ENCODE measurements at regions not wholly inside any gene's neighbourhood (a gene's known extent, or its start where the extent isn't known, plus 50 kb on each side); places are given as distances from the start of the nearest gene placed in this dataset.

DNA sequence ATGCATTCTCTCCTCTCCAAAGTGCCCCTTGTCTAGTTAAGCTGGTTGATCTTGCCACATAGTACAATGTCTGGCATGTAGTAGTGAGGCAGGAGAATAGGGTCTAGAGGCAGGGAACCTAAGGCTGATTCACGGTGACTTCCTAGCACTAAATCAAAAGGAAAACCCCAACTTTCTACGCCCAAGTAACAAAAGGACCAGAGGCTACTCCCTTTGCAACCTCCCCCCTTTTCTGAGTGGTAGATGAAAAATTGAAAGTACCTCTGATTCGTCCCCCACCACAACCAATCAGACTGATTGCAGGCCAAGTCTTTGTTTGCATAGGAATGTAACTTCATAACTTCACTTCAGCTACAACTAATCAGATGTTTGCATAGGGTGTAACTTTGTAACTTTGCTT is 278.8 kb downstream of the PSAT1 start:
- Mint-ChIP-seq H3K4me3 (ENCODE audit: low read depth) (no peak overlapping the region), H3K27ac (no peak overlapping the region), H3K36me3 (ENCODE audit: low read depth) (no peaks in the 10 kb centered on the region), H3K9me3 (no peaks in the 10 kb centered on the region), H3K4me1 (ENCODE audit: low read depth) (no peaks in the 10 kb centered on the region), H3K27me3 (ENCODE audit: low read depth) (no peaks in the 10 kb centered on the region)
- intact Hi-C loops (cut with micrococcal nuclease): no loop called here
- no peak for DNase-seq (ENCODE audit: low spot score)

DNA sequence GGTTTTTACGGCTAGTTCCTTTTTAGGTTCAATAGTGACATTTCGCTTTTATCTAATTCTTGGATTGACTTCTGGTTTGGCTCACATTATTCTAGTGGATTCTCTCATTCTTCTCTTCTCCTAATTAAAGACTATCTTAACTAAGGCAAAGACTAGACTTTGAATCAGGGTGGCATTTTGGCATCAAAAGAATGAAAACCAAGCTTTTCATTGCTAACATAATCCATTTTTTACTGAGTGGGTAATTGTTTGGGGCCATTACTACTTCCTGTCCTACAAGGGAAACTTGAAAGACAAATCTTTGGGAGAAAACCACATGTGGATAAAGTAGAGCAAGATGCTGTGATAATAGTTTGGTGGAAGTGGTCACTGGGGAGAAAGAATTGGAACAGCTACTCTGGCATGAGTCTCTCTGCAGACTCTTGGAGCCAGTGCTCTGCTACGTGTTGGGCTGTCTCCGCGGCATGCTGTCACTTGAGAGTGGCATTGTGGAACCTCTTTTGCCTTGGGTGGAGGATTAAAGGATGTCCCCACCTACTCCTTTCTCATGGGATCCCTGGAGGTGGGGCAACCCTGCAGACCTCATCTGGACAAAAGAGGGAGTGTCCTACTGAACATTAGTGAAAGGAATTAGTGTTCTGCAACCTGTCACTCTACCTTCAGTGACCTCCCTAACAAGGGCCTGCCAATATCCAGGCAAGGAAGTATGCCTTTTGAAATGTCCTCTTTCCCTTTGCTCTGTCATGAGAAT is 280.4 kb downstream of the PSAT1 start:
- no peak overlapping the region for H3K27ac Mint-ChIP-seq
- no peaks in the 10 kb centered on the region for H3K27me3 Mint-ChIP-seq (ENCODE audit: low read depth)
- no peaks in the 10 kb centered on the region for H3K9me3 Mint-ChIP-seq
- H3K4me3 Mint-ChIP-seq (ENCODE audit: low read depth): no peak overlapping the region
- intact Hi-C loops (cut with micrococcal nuclease): no loop called here
- DNase-seq (ENCODE audit: low spot score): no peak
- no peaks in the 10 kb centered on the region for H3K4me1 Mint-ChIP-seq (ENCODE audit: low read depth)
- no peaks in the 10 kb centered on the region for H3K36me3 Mint-ChIP-seq (ENCODE audit: low read depth)

DNA sequence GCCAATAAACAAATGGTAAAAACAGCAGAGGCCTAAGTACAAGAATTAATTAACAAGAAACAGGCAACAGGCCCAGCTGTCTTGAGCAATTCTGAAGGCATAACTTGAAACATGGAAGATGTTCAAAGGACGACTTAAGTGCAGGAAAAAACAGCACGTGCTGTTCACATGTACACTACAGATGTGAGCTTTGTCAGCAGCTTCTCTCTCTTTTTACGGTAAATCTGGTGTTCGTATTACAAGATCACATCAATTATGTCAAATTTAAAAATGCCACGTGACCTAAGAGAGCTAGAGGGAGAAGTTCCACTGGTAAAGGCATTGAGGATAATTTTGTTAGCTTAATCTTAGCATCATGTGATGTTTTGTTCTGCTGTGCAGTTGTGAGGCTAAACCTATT is 281.1 kb downstream of the PSAT1 start:
- no peak for DNase-seq (ENCODE audit: low spot score)
- H3K27me3 Mint-ChIP-seq (ENCODE audit: low read depth): no peaks in the 10 kb centered on the region
- no peak overlapping the region for H3K27ac Mint-ChIP-seq
- H3K9me3 Mint-ChIP-seq: no peaks in the 10 kb centered on the region
- no peaks in the 10 kb centered on the region for H3K4me1 Mint-ChIP-seq (ENCODE audit: low read depth)
- H3K36me3 Mint-ChIP-seq (ENCODE audit: low read depth): no peaks in the 10 kb centered on the region
- intact Hi-C loops (cut with micrococcal nuclease): no loop called here
- H3K4me3 Mint-ChIP-seq (ENCODE audit: low read depth): no peak overlapping the region

DNA sequence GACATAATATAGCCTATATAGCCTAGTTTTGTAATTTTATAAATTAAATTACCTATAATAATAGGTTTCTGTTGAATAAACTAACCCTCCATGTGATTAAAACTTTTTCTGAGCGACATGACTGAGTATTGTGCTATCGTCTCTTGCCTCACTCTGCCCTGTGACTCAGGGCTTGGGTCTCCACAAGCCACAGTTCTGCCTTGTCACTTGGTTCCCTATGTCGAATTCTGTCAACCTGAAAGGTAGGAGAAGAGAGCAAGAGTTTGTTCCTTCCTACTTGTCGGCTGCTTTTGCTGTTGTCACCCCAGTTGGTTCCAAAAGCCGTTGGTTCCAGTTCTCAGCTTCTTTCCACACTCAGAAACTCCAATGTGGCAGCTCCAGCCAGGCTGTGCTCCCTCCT is 285.9 kb downstream of the PSAT1 start:
- Mint-ChIP-seq H3K36me3 (ENCODE audit: low read depth) (no peaks in the 10 kb centered on the region), H3K4me3 (ENCODE audit: low read depth) (no peak overlapping the region), H3K4me1 (ENCODE audit: low read depth) (no peaks in the 10 kb centered on the region), H3K27ac (no peak overlapping the region), H3K27me3 (ENCODE audit: low read depth) (peaks cover 4% of the 10 kb centered on the region), H3K9me3 (no peaks in the 10 kb centered on the region)
- DNase-seq (ENCODE audit: low spot score): no peak
- intact Hi-C loops (cut with micrococcal nuclease): no loop called here

DNA sequence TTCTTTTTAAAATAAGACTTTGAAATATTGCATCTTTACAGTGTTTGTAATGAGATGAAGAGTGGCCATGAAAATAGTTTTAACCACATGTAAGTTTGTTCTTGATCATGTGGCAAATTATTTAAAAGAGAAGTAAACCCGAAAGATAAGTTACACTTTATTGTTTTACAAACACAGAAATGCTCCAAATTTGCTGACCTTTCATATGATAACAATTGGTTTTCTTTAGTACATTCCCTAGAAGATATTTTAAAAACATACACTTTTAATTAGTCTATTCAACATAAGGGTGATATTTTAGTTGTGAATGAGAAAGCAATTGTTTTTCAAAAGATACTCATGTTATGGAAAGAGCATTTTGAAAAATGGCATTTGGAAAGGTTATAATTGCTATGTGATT is 287.7 kb downstream of the PSAT1 start:
- Mint-ChIP-seq H3K27ac (no peak overlapping the region), H3K4me1 (ENCODE audit: low read depth) (no peaks in the 10 kb centered on the region)
- intact Hi-C loops (cut with micrococcal nuclease): no loop called here

DNA sequence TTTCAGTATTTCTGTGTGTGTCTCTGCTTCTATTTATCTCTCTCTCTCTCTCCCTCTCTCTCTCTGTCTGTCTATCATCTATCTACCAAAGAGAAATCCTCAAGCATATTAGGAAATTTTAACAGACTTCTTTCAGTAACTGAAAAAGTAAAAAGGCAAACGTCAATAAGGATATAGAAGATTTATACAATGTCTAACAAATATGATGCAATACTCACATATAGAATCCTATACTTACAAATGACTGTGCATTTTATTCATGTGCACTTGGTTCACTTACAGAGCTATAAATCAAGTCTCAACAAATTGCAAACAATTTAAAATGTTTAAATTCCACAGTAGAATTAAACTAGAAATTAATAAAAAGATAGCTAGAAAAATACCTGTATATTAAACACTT is 289.0 kb downstream of the PSAT1 start:
- Mint-ChIP-seq H3K9me3 (no peaks in the 10 kb centered on the region), H3K36me3 (ENCODE audit: low read depth) (no peaks in the 10 kb centered on the region), H3K27ac (no peak overlapping the region), H3K4me3 (ENCODE audit: low read depth) (no peak overlapping the region), H3K27me3 (ENCODE audit: low read depth) (peaks cover 4% of the 10 kb centered on the region), H3K4me1 (ENCODE audit: low read depth) (no peaks in the 10 kb centered on the region)
- intact Hi-C loops (cut with micrococcal nuclease): no loop called here
- no peak for DNase-seq (ENCODE audit: low spot score)

More for the DNA sequence above, 287.7 kb downstream of the PSAT1 start:
- DNase-seq (ENCODE audit: low spot score): no peak
- Mint-ChIP-seq H3K9me3 (no peaks in the 10 kb centered on the region), H3K4me3 (ENCODE audit: low read depth) (no peak overlapping the region), H3K27me3 (ENCODE audit: low read depth) (peaks cover 4% of the 10 kb centered on the region), H3K36me3 (ENCODE audit: low read depth) (no peaks in the 10 kb centered on the region)

DNA sequence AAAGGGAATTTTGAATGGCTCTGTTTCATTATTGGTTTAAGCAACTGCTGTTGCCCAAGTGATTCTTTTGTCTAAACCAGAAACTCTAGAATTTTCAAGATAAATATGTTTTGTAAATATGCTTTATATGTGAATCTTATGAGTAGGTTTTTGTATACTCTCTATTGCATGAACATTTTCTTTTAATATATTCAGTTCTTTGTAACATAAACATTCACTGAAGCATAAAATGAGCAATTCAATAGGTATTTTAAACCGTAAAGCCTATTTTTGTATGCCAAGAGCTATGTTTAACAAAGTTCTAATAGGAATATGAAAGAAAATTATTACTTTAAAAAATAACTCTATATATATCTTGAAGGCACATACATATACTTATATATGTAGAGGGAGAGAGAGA is 293.1 kb downstream of the PSAT1 start:
- H3K36me3 Mint-ChIP-seq (ENCODE audit: low read depth): no peaks in the 10 kb centered on the region
- no peaks in the 10 kb centered on the region for H3K4me1 Mint-ChIP-seq (ENCODE audit: low read depth)
- intact Hi-C loops (cut with micrococcal nuclease): no loop called here
- no peak overlapping the region for H3K4me3 Mint-ChIP-seq (ENCODE audit: low read depth)
- H3K27me3 Mint-ChIP-seq (ENCODE audit: low read depth): peaks cover 1% of the 10 kb centered on the region
- no peaks in the 10 kb centered on the region for H3K9me3 Mint-ChIP-seq
- no peak for DNase-seq (ENCODE audit: low spot score)
- no peak overlapping the region for H3K27ac Mint-ChIP-seq

DNA sequence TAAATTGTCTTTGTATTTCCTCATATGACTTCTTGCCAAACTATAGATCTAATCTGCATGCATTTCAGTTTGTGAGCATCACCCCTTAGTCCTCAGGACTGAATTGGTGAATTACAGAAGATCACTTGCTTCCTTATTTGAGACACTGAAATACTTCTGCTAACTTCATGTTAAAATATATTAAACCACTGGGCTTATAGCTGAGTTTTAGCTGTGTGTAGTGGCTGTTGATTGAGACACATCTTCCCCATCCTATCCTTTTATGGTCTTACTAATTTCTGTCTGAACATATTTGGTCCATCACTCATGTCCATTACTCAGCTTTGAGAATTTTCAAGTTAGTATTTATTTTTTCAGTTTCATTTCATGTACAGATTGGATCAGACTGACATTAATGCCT is 295.9 kb downstream of the PSAT1 start:
- Mint-ChIP-seq H3K4me3 (ENCODE audit: low read depth) (no peak overlapping the region), H3K36me3 (ENCODE audit: low read depth) (no peaks in the 10 kb centered on the region), H3K27me3 (ENCODE audit: low read depth) (peaks cover 1% of the 10 kb centered on the region), H3K9me3 (no peaks in the 10 kb centered on the region), H3K27ac (no peak overlapping the region), H3K4me1 (ENCODE audit: low read depth) (no peaks in the 10 kb centered on the region)
- DNase-seq (ENCODE audit: low spot score): no peak
- intact Hi-C loops (cut with micrococcal nuclease): no loop called here

DNA sequence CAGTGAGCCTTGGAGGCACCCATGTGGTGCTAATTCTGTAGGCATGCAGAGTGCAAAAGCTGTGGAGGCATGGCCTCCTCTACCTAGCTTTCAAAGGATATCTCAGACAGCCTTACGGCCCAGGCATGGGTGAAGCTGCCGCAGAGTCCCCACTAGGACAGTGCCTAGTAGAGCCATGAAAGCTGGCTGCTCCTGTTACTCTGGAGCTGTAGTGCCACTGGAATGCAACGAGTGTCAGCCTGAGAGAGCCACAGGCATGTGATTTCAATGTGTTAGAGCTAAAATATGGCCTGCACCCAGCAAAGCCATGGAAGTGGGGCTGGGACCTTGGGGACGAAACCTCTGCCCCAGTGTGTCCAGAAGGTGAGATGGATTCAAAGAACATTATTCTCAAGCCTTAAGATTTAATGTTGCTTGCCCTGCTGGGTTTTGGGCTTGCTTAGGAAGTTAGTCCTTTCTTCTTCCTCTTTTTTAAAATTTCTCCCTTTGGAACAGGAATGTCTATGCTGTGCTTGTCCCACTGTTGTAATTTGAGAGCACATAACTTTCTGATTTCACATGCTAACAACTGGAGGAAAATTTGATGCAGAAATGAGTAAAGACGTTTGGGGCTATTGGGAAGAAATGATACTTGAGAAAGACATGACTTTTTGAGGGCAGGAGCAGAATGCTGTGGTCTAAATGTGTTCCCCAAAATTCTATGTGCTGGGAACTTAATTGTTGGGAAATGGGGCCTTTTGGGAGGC is 298.4 kb downstream of the PSAT1 start:
- Mint-ChIP-seq H3K36me3 (ENCODE audit: low read depth) (no peaks in the 10 kb centered on the region), H3K4me3 (ENCODE audit: low read depth) (no peak overlapping the region), H3K4me1 (ENCODE audit: low read depth) (no peaks in the 10 kb centered on the region), H3K27ac (no peak overlapping the region), H3K9me3 (no peaks in the 10 kb centered on the region), H3K27me3 (ENCODE audit: low read depth) (peaks cover 1% of the 10 kb centered on the region)
- DNase-seq (ENCODE audit: low spot score): no peak
- intact Hi-C loops (cut with micrococcal nuclease): no loop called here

DNA sequence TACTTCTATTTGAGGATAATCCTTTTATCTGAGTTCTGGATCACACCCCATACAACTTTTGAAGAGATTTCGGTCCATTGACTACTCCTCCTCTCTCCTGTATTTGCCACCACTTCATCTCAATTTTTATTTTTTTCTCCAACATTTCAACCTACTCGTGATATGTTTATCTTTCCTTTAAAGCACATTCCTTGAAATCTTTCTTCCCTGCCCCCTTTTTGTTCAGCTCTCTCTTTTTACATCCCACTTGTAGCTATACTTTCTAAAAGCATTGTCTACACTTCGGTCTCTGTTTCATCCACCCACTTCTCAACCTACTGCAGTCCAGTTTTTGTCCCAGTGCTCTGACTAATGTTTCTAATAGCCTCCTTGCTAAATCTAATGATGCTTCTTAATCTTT is 299.4 kb downstream of the PSAT1 start:
- no peak for DNase-seq (ENCODE audit: low spot score)
- H3K4me3 Mint-ChIP-seq (ENCODE audit: low read depth): no peak overlapping the region
- H3K4me1 Mint-ChIP-seq (ENCODE audit: low read depth): no peaks in the 10 kb centered on the region
- no peaks in the 10 kb centered on the region for H3K9me3 Mint-ChIP-seq
- no peak overlapping the region for H3K27ac Mint-ChIP-seq
- no peaks in the 10 kb centered on the region for H3K36me3 Mint-ChIP-seq (ENCODE audit: low read depth)
- intact Hi-C loops (cut with micrococcal nuclease): no loop called here
- peaks cover 1% of the 10 kb centered on the region for H3K27me3 Mint-ChIP-seq (ENCODE audit: low read depth)

DNA sequence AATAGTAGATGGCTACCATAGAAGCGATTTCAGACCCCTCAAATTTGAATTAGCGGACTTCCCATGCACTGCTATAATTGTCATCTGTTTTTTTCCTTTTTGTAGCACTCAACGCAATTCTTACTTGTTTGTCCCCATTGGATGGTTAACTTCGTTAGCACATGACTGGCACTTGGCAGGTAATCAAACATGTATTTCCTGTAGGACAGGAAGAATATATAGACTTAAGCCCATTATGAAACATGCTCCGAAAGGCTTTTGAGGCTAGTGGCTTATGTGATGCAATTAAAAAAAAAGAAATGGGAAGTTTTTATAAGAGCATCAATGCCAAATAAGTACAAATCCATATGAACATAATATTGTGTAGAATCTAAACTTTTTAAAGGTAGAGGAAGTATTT is 301.2 kb downstream of the PSAT1 start:
- Mint-ChIP-seq H3K27me3 (ENCODE audit: low read depth) (peaks cover 1% of the 10 kb centered on the region), H3K9me3 (no peaks in the 10 kb centered on the region), H3K27ac (no peak overlapping the region), H3K36me3 (ENCODE audit: low read depth) (no peaks in the 10 kb centered on the region), H3K4me1 (ENCODE audit: low read depth) (no peaks in the 10 kb centered on the region), H3K4me3 (ENCODE audit: low read depth) (no peak overlapping the region)
- no peak for DNase-seq (ENCODE audit: low spot score)
- intact Hi-C loops (cut with micrococcal nuclease): no loop called here

DNA sequence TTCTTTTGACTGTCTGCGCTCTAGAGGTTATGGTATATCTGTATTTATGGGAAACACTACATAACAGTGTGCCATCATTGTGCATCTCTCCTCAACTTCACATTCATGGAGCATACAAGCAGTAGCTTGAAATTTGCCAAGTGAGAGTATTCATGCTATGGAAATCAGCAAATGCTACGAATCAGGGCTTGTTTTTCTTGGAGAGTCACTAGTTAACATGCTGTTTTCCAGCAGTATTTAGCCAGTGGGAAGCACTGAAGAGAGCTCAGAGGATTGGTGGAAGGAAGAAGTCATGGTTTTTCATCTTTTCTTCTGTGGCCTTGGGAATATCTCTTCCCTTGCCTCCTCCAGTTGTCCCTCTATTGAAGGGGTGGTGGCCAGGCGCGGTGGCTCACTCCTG is 303.0 kb downstream of the PSAT1 start:
- Mint-ChIP-seq H3K27ac (no peak overlapping the region), H3K36me3 (ENCODE audit: low read depth) (no peaks in the 10 kb centered on the region), H3K27me3 (ENCODE audit: low read depth) (no peaks in the 10 kb centered on the region), H3K4me3 (ENCODE audit: low read depth) (no peak overlapping the region), H3K9me3 (no peaks in the 10 kb centered on the region), H3K4me1 (ENCODE audit: low read depth) (no peaks in the 10 kb centered on the region)
- no peak for DNase-seq (ENCODE audit: low spot score)
- intact Hi-C loops (cut with micrococcal nuclease): no loop called here

DNA sequence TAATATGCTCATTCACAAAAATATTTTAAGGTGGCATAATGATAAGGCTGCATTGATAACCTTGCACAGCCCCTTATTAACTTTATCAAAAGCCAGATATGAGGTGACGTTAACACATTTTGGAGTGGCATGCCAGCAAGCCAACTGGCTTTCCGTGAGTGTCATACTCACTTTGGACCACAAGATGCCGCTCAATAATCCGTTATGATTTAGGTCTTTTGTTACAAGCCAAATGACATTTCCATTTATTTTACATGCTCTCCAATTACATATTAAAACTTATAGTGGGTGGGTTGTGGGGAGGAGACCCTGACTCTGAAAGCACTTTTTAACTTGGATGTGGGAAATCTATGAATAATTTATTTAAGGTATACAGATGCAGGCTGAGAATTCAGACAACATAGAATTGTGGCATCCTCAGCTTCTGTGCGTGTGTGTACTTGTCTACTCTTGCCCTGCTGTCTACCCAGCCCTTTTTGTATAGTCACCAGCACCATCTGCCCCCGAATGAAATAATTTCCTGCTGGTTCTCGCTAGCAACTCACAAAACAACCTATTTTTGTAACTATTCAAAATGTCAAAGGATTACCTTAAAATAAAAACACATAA is 305.1 kb downstream of the PSAT1 start:
- no peak for DNase-seq (ENCODE audit: low spot score)
- H3K9me3 Mint-ChIP-seq: no peaks in the 10 kb centered on the region
- H3K27me3 Mint-ChIP-seq (ENCODE audit: low read depth): no peaks in the 10 kb centered on the region
- no peak overlapping the region for H3K4me3 Mint-ChIP-seq (ENCODE audit: low read depth)
- no peaks in the 10 kb centered on the region for H3K4me1 Mint-ChIP-seq (ENCODE audit: low read depth)
- intact Hi-C loops (cut with micrococcal nuclease): no loop called here
- H3K27ac Mint-ChIP-seq: no peak overlapping the region
- no peaks in the 10 kb centered on the region for H3K36me3 Mint-ChIP-seq (ENCODE audit: low read depth)
